WTC11 (cell line): ENCODE measurements at regions not wholly inside any gene's neighbourhood (a gene's known extent, or its start where the extent isn't known, plus 50 kb on each side); places are given as distances from the start of the nearest gene placed in this dataset.

Experiments
- ATAC-seq: fragments of 200-7000 bp; cut with Tn5 transposase; 2 replicates; pipeline ENCODE4 v1.10.0; 2021; ENCODE audit warnings: mild to moderate bottlenecking, moderate library complexity
- CTCF ChIA-PET: fragments of 300-600 bp; sonication (Branson Sonifier 250); formaldehyde crosslinking; loops from one replicate; lab custom pipeline; 2021; ENCODE audit warnings: antibody characterized with exemption; lab: Charles Lee
- POLR2A ChIA-PET: fragments of 350-600 bp; sonication (Branson Sonifier 250); formaldehyde crosslinking; loops from one replicate; lab custom pipeline; 2021; ENCODE audit warnings: antibody characterized with exemption; lab: Charles Lee
- DNase-seq: peaks from one replicate; pipeline ENCODE4 v3.0.0; 2021; ENCODE audit warnings: low spot score
- H3K27ac Mint-ChIP-seq: 2 replicates; pipeline ENCODE4 v1.8.0; 2021; ENCODE audit warnings: mixed read lengths
- H3K27me3 Mint-ChIP-seq: 2 replicates; pipeline ENCODE4 v1.8.0; 2021; ENCODE audit warnings: low read depth, mild to moderate bottlenecking, moderate library complexity, mixed read lengths
- H3K36me3 Mint-ChIP-seq: 2 replicates; pipeline ENCODE4 v1.8.0; 2021; ENCODE audit warnings: mixed read lengths
- H3K4me1 Mint-ChIP-seq: 2 replicates; pipeline ENCODE4 v1.8.0; 2022; ENCODE audit warnings: mixed read lengths
- H3K4me3 Mint-ChIP-seq: 2 replicates; pipeline ENCODE4 v1.8.0; 2021; ENCODE audit warnings: mild to moderate bottlenecking, moderate library complexity, mixed read lengths
- H3K9me3 Mint-ChIP-seq: 2 replicates; pipeline ENCODE4 v1.8.0; 2021; ENCODE audit warnings: mixed read lengths
- ATF6 ChIP-seq: sonication (generic); formaldehyde crosslinking; IDR thresholded peaks from 2 replicates; pipeline ENCODE4 v1.8.1; 2023; ENCODE audit warnings: mild to moderate bottlenecking, missing genetic modification reagents
- CREM ChIP-seq: sonication (generic); formaldehyde crosslinking; IDR thresholded peaks from 2 replicates; pipeline ENCODE4 v1.8.1; 2022; ENCODE audit warnings: mild to moderate bottlenecking, missing genetic modification reagents, moderate library complexity
- E2F5 ChIP-seq: sonication (generic); formaldehyde crosslinking; IDR thresholded peaks from 2 replicates; pipeline ENCODE4 v1.8.1; 2022; ENCODE audit warnings: mild to moderate bottlenecking, moderate library complexity, missing genetic modification reagents
- EMX1 ChIP-seq: fragments of 250-450 bp; sonication (Bioruptor Pico); IDR thresholded peaks from 2 replicates; pipeline ENCODE4 v1.8.0; 2021; ENCODE audit warnings: mild to moderate bottlenecking
- FOXP1 ChIP-seq: sonication (generic); formaldehyde crosslinking; IDR thresholded peaks from 2 replicates; pipeline ENCODE4 v1.8.0; 2022; ENCODE audit warnings: missing genetic modification reagents, mild to moderate bottlenecking, moderate library complexity, borderline replicate concordance
- IRF2 ChIP-seq: sonication (generic); formaldehyde crosslinking; IDR thresholded peaks from 2 replicates; pipeline ENCODE4 v1.8.0; 2022; ENCODE audit warnings: low read depth, missing genetic modification reagents, borderline replicate concordance
- SMAD4 ChIP-seq: sonication (generic); formaldehyde crosslinking; IDR thresholded peaks from 2 replicates; pipeline ENCODE4 v1.8.0; 2022; ENCODE audit warnings: mild to moderate bottlenecking, missing genetic modification reagents
- TP53 ChIP-seq: sonication (generic); formaldehyde crosslinking; IDR thresholded peaks from 2 replicates; pipeline ENCODE4 v1.8.1; 2023; ENCODE audit warnings: mild to moderate bottlenecking, missing genetic modification reagents
- ZNF121 ChIP-seq: sonication (generic); formaldehyde crosslinking; IDR thresholded peaks from 2 replicates; pipeline ENCODE4 v1.8.0; 2023; ENCODE audit warnings: missing genetic modification reagents
- ZNF232 ChIP-seq: sonication (generic); formaldehyde crosslinking; IDR thresholded peaks from 2 replicates; pipeline ENCODE4 v1.8.0; 2022; ENCODE audit warnings: mild to moderate bottlenecking, missing genetic modification reagents
- ZNF423 ChIP-seq: fragments of 250-450 bp; sonication (Bioruptor Pico); IDR thresholded peaks from 2 replicates; pipeline ENCODE4 v2.1.2; 2022; ENCODE audit warnings: mild to moderate bottlenecking, moderate library complexity
- ZNF425 ChIP-seq: fragments of 250-450 bp; sonication (Bioruptor Pico); conservative IDR thresholded peaks from 2 replicates; pipeline ENCODE4 v1.9.0; 2021; ENCODE audit warnings: mild to moderate bottlenecking
- ZNF671 ChIP-seq: fragments of 250-450 bp; sonication (Bioruptor Pico); IDR thresholded peaks from 2 replicates; pipeline ENCODE4 v1.8.0; 2021; ENCODE audit warnings: mild to moderate bottlenecking
- TF ChIP-seq, protein P1 (sequence below): sonication (generic); formaldehyde crosslinking; conservative IDR thresholded peaks from 2 replicates; pipeline ENCODE4 v1.8.1; 2023; ENCODE audit warnings: mild to moderate bottlenecking, low read depth, missing genetic modification reagents, moderate library complexity
- TF ChIP-seq, protein P2 (sequence below): sonication (generic); formaldehyde crosslinking; IDR thresholded peaks from 2 replicates; pipeline ENCODE4 v1.8.0; 2022; ENCODE audit warnings: missing genetic modification reagents
- TF ChIP-seq, protein P3 (sequence below): sonication (generic); formaldehyde crosslinking; IDR thresholded peaks from 2 replicates; pipeline ENCODE4 v1.8.0; 2022; ENCODE audit warnings: mild to moderate bottlenecking, missing genetic modification reagents

DNA sequence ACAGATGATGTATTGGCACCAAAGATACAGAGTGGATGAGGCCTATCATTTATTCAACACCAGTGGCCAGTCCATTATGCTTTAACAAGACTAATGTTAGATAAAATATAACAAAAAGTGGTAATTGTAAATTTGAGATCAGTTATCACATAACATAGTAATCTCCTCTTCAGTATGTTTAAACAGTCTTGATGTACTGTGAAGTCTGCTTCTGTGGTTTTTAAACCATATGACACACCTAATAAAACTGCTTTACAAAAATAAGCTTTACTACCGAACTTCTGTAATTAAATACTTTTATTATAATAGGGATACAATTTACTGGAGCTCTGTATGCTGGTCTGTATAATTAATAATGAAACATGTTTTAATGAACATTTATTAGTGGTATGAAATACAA lies 2156.1 kb upstream of the CELF4 start (continued):
- no peak for TF ChIP-seq ZNF425 (CRISPR knock-in tag)
- no peak for TF ChIP-seq ZNF671
- no peak for TF ChIP-seq ATF6
- TF ChIP-seq, protein P1, sequence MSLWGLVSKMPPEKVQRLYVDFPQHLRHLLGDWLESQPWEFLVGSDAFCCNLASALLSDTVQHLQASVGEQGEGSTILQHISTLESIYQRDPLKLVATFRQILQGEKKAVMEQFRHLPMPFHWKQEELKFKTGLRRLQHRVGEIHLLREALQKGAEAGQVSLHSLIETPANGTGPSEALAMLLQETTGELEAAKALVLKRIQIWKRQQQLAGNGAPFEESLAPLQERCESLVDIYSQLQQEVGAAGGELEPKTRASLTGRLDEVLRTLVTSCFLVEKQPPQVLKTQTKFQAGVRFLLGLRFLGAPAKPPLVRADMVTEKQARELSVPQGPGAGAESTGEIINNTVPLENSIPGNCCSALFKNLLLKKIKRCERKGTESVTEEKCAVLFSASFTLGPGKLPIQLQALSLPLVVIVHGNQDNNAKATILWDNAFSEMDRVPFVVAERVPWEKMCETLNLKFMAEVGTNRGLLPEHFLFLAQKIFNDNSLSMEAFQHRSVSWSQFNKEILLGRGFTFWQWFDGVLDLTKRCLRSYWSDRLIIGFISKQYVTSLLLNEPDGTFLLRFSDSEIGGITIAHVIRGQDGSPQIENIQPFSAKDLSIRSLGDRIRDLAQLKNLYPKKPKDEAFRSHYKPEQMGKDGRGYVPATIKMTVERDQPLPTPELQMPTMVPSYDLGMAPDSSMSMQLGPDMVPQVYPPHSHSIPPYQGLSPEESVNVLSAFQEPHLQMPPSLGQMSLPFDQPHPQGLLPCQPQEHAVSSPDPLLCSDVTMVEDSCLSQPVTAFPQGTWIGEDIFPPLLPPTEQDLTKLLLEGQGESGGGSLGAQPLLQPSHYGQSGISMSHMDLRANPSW (CRISPR knock-in tag), result no peak
- TF ChIP-seq ZNF121, result no peak
- no peak for TF ChIP-seq E2F5

- Mint-ChIP-seq H3K27me3 (no peaks in the 10 kb centered on the region), H3K27ac (no peak overlapping the region), H3K4me3 (no peak overlapping the region), H3K4me1 (0 out of 2 replicates have a peak, but pooled peaks cover 4% of the 10 kb centered on the region), H3K36me3 (no peaks in the 10 kb centered on the region), H3K9me3 (no peaks in the 10 kb centered on the region)
- ChIA-PET CTCF (no interaction called here), POLR2A (no interaction called here)
- ATAC-seq (no peak), DNase-seq (no peak)
- TF ChIP-seq SMAD4 (CRISPR knock-in tag), result no peak
Observed at GRCh38 chr18:39713961-39714360, 2148.4 kb upstream of the CELF4 start.

DNA sequence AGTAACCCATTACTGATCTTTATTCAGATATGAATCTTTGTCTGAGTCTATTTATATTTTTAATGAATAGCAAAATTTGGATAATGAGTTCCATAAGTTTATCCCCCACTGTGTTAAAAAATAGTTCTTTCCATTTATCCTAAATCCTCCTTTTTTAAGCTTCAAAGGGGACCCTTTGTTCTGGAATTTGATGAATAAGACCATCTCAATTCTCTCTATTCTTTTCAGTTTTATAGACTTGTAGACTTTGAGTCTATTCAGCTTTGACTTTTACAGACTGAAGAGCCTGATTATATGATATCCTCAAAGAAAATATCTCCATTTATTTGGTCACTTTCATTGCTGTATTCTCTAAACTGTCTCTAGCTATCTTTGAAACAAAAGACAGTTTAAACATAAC lies 2146.1 kb upstream of the CELF4 start:
- ATAC-seq (no peak), DNase-seq (no peak)
- ChIA-PET CTCF (no interaction called here), POLR2A (no interaction called here)
- no peak overlapping the region for H3K27ac Mint-ChIP-seq
- H3K36me3 Mint-ChIP-seq, result no peaks in the 10 kb centered on the region
- H3K4me3 Mint-ChIP-seq, result no peak overlapping the region
- 0 out of 2 replicates have a peak, but pooled peaks cover 4% of the 10 kb centered on the region for H3K4me1 Mint-ChIP-seq
- no peak for TF ChIP-seq EMX1 (CRISPR knock-in tag)
- TF ChIP-seq CREM (CRISPR knock-in tag), result no peak
- no peak for TF ChIP-seq FOXP1
- no peak for TF ChIP-seq ZNF232 (CRISPR knock-in tag)
- no peak for TF ChIP-seq IRF2 (CRISPR knock-in tag)
- TF ChIP-seq, protein P2, sequence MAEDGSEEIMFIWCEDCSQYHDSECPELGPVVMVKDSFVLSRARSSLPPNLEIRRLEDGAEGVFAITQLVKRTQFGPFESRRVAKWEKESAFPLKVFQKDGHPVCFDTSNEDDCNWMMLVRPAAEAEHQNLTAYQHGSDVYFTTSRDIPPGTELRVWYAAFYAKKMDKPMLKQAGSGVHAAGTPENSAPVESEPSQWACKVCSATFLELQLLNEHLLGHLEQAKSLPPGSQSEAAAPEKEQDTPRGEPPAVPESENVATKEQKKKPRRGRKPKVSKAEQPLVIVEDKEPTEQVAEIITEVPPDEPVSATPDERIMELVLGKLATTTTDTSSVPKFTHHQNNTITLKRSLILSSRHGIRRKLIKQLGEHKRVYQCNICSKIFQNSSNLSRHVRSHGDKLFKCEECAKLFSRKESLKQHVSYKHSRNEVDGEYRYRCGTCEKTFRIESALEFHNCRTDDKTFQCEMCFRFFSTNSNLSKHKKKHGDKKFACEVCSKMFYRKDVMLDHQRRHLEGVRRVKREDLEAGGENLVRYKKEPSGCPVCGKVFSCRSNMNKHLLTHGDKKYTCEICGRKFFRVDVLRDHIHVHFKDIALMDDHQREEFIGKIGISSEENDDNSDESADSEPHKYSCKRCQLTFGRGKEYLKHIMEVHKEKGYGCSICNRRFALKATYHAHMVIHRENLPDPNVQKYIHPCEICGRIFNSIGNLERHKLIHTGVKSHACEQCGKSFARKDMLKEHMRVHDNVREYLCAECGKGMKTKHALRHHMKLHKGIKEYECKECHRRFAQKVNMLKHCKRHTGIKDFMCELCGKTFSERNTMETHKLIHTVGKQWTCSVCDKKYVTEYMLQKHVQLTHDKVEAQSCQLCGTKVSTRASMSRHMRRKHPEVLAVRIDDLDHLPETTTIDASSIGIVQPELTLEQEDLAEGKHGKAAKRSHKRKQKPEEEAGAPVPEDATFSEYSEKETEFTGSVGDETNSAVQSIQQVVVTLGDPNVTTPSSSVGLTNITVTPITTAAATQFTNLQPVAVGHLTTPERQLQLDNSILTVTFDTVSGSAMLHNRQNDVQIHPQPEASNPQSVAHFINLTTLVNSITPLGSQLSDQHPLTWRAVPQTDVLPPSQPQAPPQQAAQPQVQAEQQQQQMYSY (CRISPR knock-in tag), result no peak
- TF ChIP-seq, protein P3, sequence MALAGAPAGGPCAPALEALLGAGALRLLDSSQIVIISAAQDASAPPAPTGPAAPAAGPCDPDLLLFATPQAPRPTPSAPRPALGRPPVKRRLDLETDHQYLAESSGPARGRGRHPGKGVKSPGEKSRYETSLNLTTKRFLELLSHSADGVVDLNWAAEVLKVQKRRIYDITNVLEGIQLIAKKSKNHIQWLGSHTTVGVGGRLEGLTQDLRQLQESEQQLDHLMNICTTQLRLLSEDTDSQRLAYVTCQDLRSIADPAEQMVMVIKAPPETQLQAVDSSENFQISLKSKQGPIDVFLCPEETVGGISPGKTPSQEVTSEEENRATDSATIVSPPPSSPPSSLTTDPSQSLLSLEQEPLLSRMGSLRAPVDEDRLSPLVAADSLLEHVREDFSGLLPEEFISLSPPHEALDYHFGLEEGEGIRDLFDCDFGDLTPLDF (CRISPR knock-in tag), result no peak
- no peak for TF ChIP-seq ZNF423 (CRISPR knock-in tag)
- TF ChIP-seq TP53 (CRISPR knock-in tag), result no peak
- H3K9me3 Mint-ChIP-seq, result no peaks in the 10 kb centered on the region
- H3K27me3 Mint-ChIP-seq, result no peaks in the 10 kb centered on the region
